WTC11 (cell line): ENCODE measurements at regions not wholly inside any gene's neighbourhood (a gene's known extent, or its start where the extent isn't known, plus 50 kb on each side); places are given as distances from the start of the nearest gene placed in this dataset.

ENCODE experiments used
- CREB1 ChIP-seq: sonication (generic); formaldehyde crosslinking; IDR thresholded peaks from 2 replicates; pipeline ENCODE4 v1.8.0; 2023; ENCODE audit warnings: mild to moderate bottlenecking, missing genetic modification reagents
- CTCF ChIP-seq: fragments of 200-600 bp; IDR thresholded peaks from 2 replicates; pipeline ENCODE4 v1.8.0; 2022; ENCODE audit warnings: antibody characterized with exemption
- GABPB1 ChIP-seq: sonication (generic); formaldehyde crosslinking; IDR thresholded peaks from 2 replicates; pipeline ENCODE4 v1.8.1; 2023; ENCODE audit warnings: mild to moderate bottlenecking, missing genetic modification reagents
- MAX ChIP-seq: sonication (generic); formaldehyde crosslinking; IDR thresholded peaks from 2 replicates; pipeline ENCODE4 v1.8.0; 2022; ENCODE audit warnings: mild to moderate bottlenecking, missing genetic modification reagents
- SMAD3 ChIP-seq: sonication (generic); formaldehyde crosslinking; IDR thresholded peaks from 2 replicates; pipeline ENCODE4 v1.8.0; 2022; ENCODE audit warnings: missing genetic modification reagents, mild to moderate bottlenecking, borderline replicate concordance
- TP53 ChIP-seq: sonication (generic); formaldehyde crosslinking; IDR thresholded peaks from 2 replicates; pipeline ENCODE4 v1.8.1; 2023; ENCODE audit warnings: mild to moderate bottlenecking, missing genetic modification reagents

GRCh38 chr2:17206771-17207170 lies 311.5 kb downstream of the RAD51AP2 start:
- TF ChIP-seq TP53 (CRISPR knock-in tag) (no peak), GABPB1 (CRISPR knock-in tag) (no peak), CREB1 (CRISPR knock-in tag) (no peak), SMAD3 (CRISPR knock-in tag) (no peak), CTCF (no peak), MAX (no peak)
